ENCODE measurements at regions not wholly inside any gene's neighbourhood (a gene's known extent, or its start where the extent isn't known, plus 50 kb on each side); places are given as distances from the start of the nearest gene placed in this dataset.

DNA sequence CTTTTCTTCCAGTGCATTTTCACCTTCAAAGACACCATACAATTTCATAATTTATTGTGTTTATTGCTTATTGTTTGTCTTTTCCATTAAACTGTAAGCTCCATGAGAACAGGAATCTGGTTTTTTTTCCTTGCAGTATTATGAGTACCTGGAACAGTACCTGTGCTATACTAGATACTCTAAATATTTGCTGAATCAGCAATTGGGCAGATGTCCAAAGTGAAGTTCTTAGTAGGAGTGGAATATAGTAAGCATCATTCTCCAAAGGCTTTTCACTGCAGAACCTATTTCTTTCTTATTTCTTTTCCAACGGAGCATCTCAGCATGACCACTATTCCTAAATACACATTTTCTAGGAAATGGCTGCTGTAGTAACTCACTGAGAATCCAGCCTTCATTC lies 269.0 kb upstream of the CCL2 start:
- Histone ChIP-seq H3K79me2 (ENCODE audit: insufficient read depth, low read length) (no peaks in the 10 kb centered on the region), H3K4me3 (ENCODE audit: insufficient read depth, low read length) (no peak overlapping the region), H3K9me3 (ENCODE audit: low read depth, low read length) (no peaks in the 10 kb centered on the region), H2AFZ (ENCODE audit: low read length) (no peak overlapping the region), H3K4me1 (ENCODE audit: insufficient read depth, low read length) (no peaks in the 10 kb centered on the region), H3K36me3 (ENCODE audit: insufficient read depth, low read length) (no peaks in the 10 kb centered on the region), H3K27ac (ENCODE audit: low read depth, low read length) (no peak overlapping the region), H3K27me3 (ENCODE audit: insufficient read depth, low read length) (no peaks in the 10 kb centered on the region), H4K20me1 (ENCODE audit: insufficient read depth, low read length) (no peaks in the 10 kb centered on the region), H3K4me2 (ENCODE audit: insufficient read depth, low read length) (no peak overlapping the region)
- no peak for DNase-seq (ENCODE audit: insufficient read length, low spot score, missing footprints)
- no peak for TF ChIP-seq CTCF (IDR thresholded peaks at IDR 0.05; ENCODE audit: extremely low read depth, low read depth, low read length)

GRCh38 chr17:33986566-33986965 lies 268.5 kb upstream of the CCL2 start:
- no peaks in the 10 kb centered on the region for H3K27me3 ChIP-seq (ENCODE audit: insufficient read depth, low read length)
- H3K9me3 ChIP-seq (ENCODE audit: low read depth, low read length): no peaks in the 10 kb centered on the region
- H3K4me1 ChIP-seq (ENCODE audit: insufficient read depth, low read length): no peaks in the 10 kb centered on the region
- no peaks in the 10 kb centered on the region for H3K36me3 ChIP-seq (ENCODE audit: insufficient read depth, low read length)
- H4K20me1 ChIP-seq (ENCODE audit: insufficient read depth, low read length): no peaks in the 10 kb centered on the region
- no peaks in the 10 kb centered on the region for H3K79me2 ChIP-seq (ENCODE audit: insufficient read depth, low read length)
- no peak for TF ChIP-seq CTCF (IDR thresholded peaks at IDR 0.05; ENCODE audit: extremely low read depth, low read depth, low read length)
- DNase-seq (ENCODE audit: insufficient read length, low spot score, missing footprints): no peak
- no peak overlapping the region for H3K27ac ChIP-seq (ENCODE audit: low read depth, low read length)
- no peak overlapping the region for H3K4me3 ChIP-seq (ENCODE audit: insufficient read depth, low read length)
- no peak overlapping the region for H2AFZ ChIP-seq (ENCODE audit: low read length)
- no peak overlapping the region for H3K4me2 ChIP-seq (ENCODE audit: insufficient read depth, low read length)

GRCh38 chr17:33987162-33987561 lies 267.9 kb upstream of the CCL2 start:
- Histone ChIP-seq H2AFZ (ENCODE audit: low read length) (no peak overlapping the region), H3K27ac (ENCODE audit: low read depth, low read length) (no peak overlapping the region), H3K27me3 (ENCODE audit: insufficient read depth, low read length) (no peaks in the 10 kb centered on the region), H3K4me2 (ENCODE audit: insufficient read depth, low read length) (no peak overlapping the region), H3K36me3 (ENCODE audit: insufficient read depth, low read length) (no peaks in the 10 kb centered on the region), H3K79me2 (ENCODE audit: insufficient read depth, low read length) (no peaks in the 10 kb centered on the region), H3K4me1 (ENCODE audit: insufficient read depth, low read length) (no peaks in the 10 kb centered on the region), H4K20me1 (ENCODE audit: insufficient read depth, low read length) (no peaks in the 10 kb centered on the region), H3K9me3 (ENCODE audit: low read depth, low read length) (no peaks in the 10 kb centered on the region), H3K4me3 (ENCODE audit: insufficient read depth, low read length) (no peak overlapping the region)
- DNase-seq (ENCODE audit: insufficient read length, low spot score, missing footprints): no peak
- no peak for TF ChIP-seq CTCF (IDR thresholded peaks at IDR 0.05; ENCODE audit: extremely low read depth, low read depth, low read length)

GRCh38 chr17:33989361-33990148 lies 265.5 kb upstream of the CCL2 start:
- DNase-seq (ENCODE audit: insufficient read length, low spot score, missing footprints): no peak
- H3K79me2 ChIP-seq (ENCODE audit: insufficient read depth, low read length): no peaks in the 10 kb centered on the region
- no peaks in the 10 kb centered on the region for H3K4me1 ChIP-seq (ENCODE audit: insufficient read depth, low read length)
- no peaks in the 10 kb centered on the region for H3K27me3 ChIP-seq (ENCODE audit: insufficient read depth, low read length)
- H3K27ac ChIP-seq (ENCODE audit: low read depth, low read length): no peak overlapping the region
- no peaks in the 10 kb centered on the region for H4K20me1 ChIP-seq (ENCODE audit: insufficient read depth, low read length)
- H3K9me3 ChIP-seq (ENCODE audit: low read depth, low read length): no peaks in the 10 kb centered on the region
- H3K4me3 ChIP-seq (ENCODE audit: insufficient read depth, low read length): no peak overlapping the region
- no peak for TF ChIP-seq CTCF (IDR thresholded peaks at IDR 0.05; ENCODE audit: extremely low read depth, low read depth, low read length)
- H2AFZ ChIP-seq (ENCODE audit: low read length): no peak overlapping the region
- H3K36me3 ChIP-seq (ENCODE audit: insufficient read depth, low read length): no peaks in the 10 kb centered on the region
- no peak overlapping the region for H3K4me2 ChIP-seq (ENCODE audit: insufficient read depth, low read length)
